Nephron (organoid): ENCODE measurements at regions not wholly inside any gene's neighbourhood (a gene's known extent, or its start where the extent isn't known, plus 50 kb on each side); places are given as distances from the start of the nearest gene placed in this dataset.

ENCODE experiments used
- H3K27ac Mint-ChIP-seq, 3 experiments: 2 replicates each; pipeline ENCODE4 v1.8.0; 2020; ENCODE audit warnings: mixed read lengths in 3 of 3, mild to moderate bottlenecking in 2 of 3, moderate library complexity in 1 of 3
- H3K27me3 Mint-ChIP-seq: 2 replicates; pipeline ENCODE4 v1.8.0; 2021; ENCODE audit warnings: low read depth, mild to moderate bottlenecking, moderate library complexity, mixed read lengths
- H3K36me3 Mint-ChIP-seq: 2 replicates; pipeline ENCODE4 v1.8.0; 2020; ENCODE audit warnings: low read depth, mixed read lengths
- H3K4me1 Mint-ChIP-seq: 2 replicates; pipeline ENCODE4 v1.8.0; 2020; ENCODE audit warnings: mixed read lengths
- H3K4me3 Mint-ChIP-seq, 3 experiments: 2 replicates each; pipeline ENCODE4 v1.8.0; 2020; ENCODE audit warnings: mild to moderate bottlenecking in 3 of 3, mixed read lengths in 3 of 3, moderate library complexity in 2 of 3
- H3K9me3 Mint-ChIP-seq: 2 replicates; pipeline ENCODE4 v1.8.0; 2020; ENCODE audit warnings: mixed read lengths
- TF ChIP-seq, protein P1 (sequence below), 3 experiments: fragments of 200-600 bp; sonication (generic); IDR thresholded peaks; one replicate each; pipeline ENCODE4 v1.5.0; 2021; ENCODE audit warnings: antibody characterized with exemption in 3 of 3; ENCODE audit not compliant: unreplicated experiment in 3 of 3

DNA sequence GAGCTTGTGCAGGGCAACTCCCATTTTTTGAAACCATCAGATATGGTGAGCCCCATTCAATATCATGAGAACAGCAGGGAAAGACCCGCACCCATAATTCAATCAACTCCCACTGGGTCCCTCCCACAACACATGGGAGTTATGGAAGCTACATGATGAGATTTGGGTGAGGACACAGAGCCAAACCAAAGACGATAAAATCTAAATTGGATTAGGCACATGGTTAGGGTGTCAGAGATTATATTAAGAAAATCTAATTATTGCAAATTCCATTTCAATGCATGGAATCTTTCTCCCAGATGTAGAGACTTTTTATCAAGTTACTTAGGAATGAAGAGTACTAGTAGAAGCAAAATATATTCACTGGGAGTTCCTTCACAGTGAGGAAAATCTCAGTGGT lies 324.9 kb downstream of the JRKL start:
- Mint-ChIP-seq H3K36me3 (no peaks in the 10 kb centered on the region), H3K4me1 (no peaks in the 10 kb centered on the region), H3K4me3 (no peak overlapping the region), H3K9me3 (no peaks in the 10 kb centered on the region), H3K27ac (no peak overlapping the region), H3K27me3 (no peaks in the 10 kb centered on the region)
- TF ChIP-seq, protein P1, sequence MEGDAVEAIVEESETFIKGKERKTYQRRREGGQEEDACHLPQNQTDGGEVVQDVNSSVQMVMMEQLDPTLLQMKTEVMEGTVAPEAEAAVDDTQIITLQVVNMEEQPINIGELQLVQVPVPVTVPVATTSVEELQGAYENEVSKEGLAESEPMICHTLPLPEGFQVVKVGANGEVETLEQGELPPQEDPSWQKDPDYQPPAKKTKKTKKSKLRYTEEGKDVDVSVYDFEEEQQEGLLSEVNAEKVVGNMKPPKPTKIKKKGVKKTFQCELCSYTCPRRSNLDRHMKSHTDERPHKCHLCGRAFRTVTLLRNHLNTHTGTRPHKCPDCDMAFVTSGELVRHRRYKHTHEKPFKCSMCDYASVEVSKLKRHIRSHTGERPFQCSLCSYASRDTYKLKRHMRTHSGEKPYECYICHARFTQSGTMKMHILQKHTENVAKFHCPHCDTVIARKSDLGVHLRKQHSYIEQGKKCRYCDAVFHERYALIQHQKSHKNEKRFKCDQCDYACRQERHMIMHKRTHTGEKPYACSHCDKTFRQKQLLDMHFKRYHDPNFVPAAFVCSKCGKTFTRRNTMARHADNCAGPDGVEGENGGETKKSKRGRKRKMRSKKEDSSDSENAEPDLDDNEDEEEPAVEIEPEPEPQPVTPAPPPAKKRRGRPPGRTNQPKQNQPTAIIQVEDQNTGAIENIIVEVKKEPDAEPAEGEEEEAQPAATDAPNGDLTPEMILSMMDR (IDR thresholded peaks at IDR 0.05; ENCODE audit: unreplicated experiment in 3 of 3), result no peak

DNA sequence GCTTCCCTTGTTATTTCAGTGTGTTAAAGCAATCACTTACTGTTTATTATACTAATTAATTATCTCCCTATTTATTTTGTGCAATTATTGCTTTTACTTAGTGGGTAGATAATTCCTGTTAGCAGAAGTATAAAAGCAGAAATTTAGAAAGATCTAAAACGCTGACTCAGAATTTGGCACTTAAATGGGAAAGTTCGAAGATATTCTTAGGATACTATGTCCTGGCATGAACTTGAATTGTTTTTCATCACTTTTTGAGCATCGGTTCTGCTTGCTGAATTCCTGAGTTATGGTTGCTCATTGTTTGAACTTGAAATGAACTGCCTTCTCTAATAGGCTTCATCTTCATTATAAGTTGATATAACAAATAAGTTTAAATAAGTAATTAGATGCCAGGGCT lies 325.4 kb downstream of the JRKL start:
- H3K27ac Mint-ChIP-seq, result no peak overlapping the region
- no peaks in the 10 kb centered on the region for H3K9me3 Mint-ChIP-seq
- no peaks in the 10 kb centered on the region for H3K4me1 Mint-ChIP-seq

DNA sequence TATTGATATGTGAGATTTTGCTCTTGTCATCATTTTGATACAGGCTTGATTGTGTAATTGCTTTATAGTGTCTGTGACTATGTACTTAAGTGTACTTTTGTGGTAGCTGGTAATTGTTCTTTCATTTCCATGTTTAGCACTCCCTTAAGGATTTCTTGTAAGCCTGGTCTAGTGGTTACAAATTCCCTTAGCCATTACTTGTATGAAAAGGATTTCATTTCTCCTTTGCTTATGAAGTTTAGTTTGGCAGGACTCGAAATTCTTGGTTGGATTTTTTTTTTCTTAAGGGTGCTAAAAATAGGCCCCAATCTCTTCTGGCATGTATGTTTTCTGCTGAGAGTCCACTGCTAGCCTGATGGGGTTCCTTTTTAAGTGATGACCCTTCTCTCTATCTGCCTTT lies 346.8 kb downstream of the JRKL start:
- no peaks in the 10 kb centered on the region for H3K36me3 Mint-ChIP-seq
- H3K4me1 Mint-ChIP-seq, result no peaks in the 10 kb centered on the region
- H3K27ac Mint-ChIP-seq, result no peak overlapping the region
- TF ChIP-seq, protein P1 (IDR thresholded peaks at IDR 0.05; ENCODE audit: unreplicated experiment in 3 of 3), result no peak
- no peaks in the 10 kb centered on the region for H3K27me3 Mint-ChIP-seq
- H3K4me3 Mint-ChIP-seq, result no peak overlapping the region
- no peaks in the 10 kb centered on the region for H3K9me3 Mint-ChIP-seq

More for the DNA sequence above, 325.4 kb downstream of the JRKL start:
- Mint-ChIP-seq H3K27me3 (no peaks in the 10 kb centered on the region), H3K4me3 (no peak overlapping the region), H3K36me3 (no peaks in the 10 kb centered on the region)
- TF ChIP-seq, protein P1 (IDR thresholded peaks at IDR 0.05; ENCODE audit: unreplicated experiment in 3 of 3), result no peak

DNA sequence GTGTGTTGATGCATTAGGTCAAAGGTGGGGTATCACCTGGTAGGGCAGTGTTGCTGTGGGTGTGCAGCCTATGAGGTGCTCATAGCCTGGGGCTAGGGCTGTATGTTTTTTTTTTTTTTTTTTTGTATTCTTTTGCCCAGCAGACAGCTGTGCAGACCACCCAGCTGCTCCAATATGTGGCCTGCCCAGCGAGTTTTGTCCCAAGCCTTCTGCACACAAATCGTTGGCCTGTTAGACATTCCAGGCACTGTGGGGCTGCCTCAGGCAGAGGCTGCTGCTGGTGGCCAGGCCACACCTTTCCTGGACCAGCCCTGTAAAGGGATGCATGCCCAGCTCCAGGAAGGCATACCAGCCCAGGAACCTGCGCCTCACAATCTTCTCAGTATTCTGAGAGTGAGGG lies 348.5 kb downstream of the JRKL start:
- Mint-ChIP-seq H3K4me1 (no peaks in the 10 kb centered on the region), H3K9me3 (no peaks in the 10 kb centered on the region), H3K36me3 (no peaks in the 10 kb centered on the region), H3K27me3 (no peaks in the 10 kb centered on the region), H3K27ac (no peak overlapping the region), H3K4me3 (no peak overlapping the region)
- TF ChIP-seq, protein P1 (IDR thresholded peaks at IDR 0.05; ENCODE audit: unreplicated experiment in 3 of 3), result no peak

DNA sequence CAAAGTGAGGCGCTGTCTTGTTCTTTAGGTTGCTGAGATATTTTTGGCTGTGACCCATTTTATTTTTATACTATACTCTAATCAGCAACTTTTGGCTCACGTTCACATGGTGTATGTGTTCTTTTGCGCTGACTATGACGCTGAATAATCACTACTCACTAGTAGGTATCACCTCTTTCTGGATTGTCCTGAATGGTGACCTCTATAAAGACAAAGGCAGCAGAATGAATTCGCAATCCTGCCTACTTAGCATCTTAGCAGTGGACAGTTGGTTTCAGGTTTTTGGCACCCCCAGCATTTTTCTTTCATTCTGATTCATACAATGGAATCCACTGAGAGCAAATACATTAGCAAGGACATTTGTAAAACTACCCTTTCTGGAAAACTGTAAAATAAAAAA lies 351.3 kb downstream of the JRKL start:
- TF ChIP-seq, protein P1 (IDR thresholded peaks at IDR 0.05; ENCODE audit: unreplicated experiment in 3 of 3), result no peak
- no peaks in the 10 kb centered on the region for H3K9me3 Mint-ChIP-seq

DNA sequence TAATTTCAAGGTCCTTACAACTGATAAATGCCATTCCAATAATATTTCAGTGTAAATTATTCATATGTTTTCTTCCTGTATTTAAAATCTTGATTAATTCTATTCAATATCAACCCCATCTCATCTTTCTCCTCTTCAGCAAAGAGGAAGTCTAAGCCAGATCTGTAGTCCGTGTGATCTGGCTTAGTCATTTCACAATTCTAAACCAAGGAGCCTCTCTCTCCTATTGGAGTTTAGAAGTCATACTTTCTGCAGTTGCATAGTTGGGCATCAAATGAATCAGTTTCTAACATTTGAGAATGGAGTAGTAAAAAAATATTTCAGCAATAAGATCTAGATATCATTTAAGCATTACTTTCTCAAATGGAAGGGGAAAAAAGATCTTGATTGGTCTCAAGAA lies 354.9 kb downstream of the JRKL start:
- TF ChIP-seq, protein P1 (IDR thresholded peaks at IDR 0.05; ENCODE audit: unreplicated experiment in 3 of 3), result no peak
- no peaks in the 10 kb centered on the region for H3K9me3 Mint-ChIP-seq
- no peaks in the 10 kb centered on the region for H3K36me3 Mint-ChIP-seq

More for the DNA sequence above, 351.3 kb downstream of the JRKL start:
- Mint-ChIP-seq H3K4me3 (no peak overlapping the region), H3K4me1 (no peaks in the 10 kb centered on the region), H3K27me3 (no peaks in the 10 kb centered on the region), H3K36me3 (no peaks in the 10 kb centered on the region), H3K27ac (no peak overlapping the region)

More for the DNA sequence above, 354.9 kb downstream of the JRKL start:
- Mint-ChIP-seq H3K27me3 (no peaks in the 10 kb centered on the region), H3K27ac (no peak overlapping the region), H3K4me1 (no peaks in the 10 kb centered on the region), H3K4me3 (no peak overlapping the region)
